ENCODE measurements at regions not wholly inside any gene's neighbourhood (a gene's known extent, or its start where the extent isn't known, plus 50 kb on each side); places are given as distances from the start of the nearest gene placed in this dataset.

DNA sequence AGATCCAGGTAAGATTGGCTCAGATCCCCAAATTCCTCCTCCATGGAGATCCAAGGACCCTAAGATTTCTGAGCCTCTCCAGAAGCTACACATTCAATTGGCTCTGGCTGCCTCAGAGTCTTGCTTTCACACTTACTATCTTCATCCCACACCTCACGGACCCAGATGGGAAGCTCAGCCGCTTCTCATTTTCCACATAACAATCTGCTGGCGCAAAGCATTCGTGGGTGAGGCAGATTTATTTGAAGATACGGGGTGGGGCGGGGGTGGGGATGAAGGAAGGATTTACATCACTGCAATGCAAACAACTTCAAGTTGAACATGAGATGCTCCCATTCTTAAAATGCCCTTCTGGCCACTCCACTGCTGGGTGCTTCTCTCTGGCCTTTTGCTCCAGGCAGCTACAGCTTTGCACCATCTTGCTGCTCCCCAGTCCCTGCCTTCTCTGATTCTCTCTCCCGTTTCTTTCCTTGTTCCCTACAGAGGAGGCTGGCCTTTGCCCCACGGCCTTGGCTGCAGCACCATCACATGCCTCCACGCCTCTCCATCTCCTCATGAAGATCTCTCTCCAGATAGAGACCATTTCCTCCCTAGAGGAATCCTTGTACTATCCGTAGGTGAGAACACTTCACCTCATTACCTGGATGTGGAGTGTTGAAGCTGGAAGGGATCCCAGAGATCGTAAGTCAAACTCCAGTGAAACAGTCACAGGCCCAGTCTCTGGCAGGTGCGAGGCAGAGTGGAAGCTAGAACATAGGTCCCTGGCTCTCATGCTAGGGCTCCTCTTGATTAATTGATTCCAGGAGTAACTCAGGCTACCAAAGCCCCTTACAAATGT, 175.9 kb downstream of the RPLP1 start:
- no peak for DNase-seq (ENCODE audit: low spot score)

- DNase-seq (ENCODE audit: low spot score), result no peak
Measured at GRCh38 chr15:69629631-69630161, 177.1 kb downstream of the RPLP1 start.

DNA sequence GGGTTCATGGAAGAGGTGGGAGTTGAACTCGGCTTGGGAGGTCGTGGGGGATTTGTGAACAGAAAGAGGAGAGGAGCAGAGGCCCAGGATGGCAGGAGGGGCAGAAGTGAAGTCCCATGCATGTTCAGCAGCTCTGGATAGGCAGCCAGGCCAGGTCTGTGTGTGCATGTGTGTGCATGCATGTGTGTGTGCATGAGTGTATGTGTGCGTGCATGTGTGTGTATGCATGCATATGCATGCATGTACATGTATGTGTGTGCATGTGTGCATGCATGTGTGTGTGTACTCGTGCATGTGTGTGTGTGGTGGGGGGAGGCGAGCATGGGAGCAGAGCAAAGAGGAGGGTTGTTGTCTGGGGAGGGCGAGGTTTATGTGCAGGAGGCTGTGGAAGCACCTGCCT, 178.4 kb downstream of the RPLP1 start:
- DNase-seq (ENCODE audit: low spot score), result no peak

- DNase-seq (ENCODE audit: low spot score), result no peak
Measured at GRCh38 chr15:69631978-69632377, 179.4 kb downstream of the RPLP1 start.

GRCh38 chr15:69634860-69635259, 182.2 kb downstream of the RPLP1 start:
- DNase-seq (ENCODE audit: low spot score), result no peak

GRCh38 chr15:69636169-69636915, 183.7 kb downstream of the RPLP1 start:
- DNase-seq (ENCODE audit: low spot score), result no peak

DNA sequence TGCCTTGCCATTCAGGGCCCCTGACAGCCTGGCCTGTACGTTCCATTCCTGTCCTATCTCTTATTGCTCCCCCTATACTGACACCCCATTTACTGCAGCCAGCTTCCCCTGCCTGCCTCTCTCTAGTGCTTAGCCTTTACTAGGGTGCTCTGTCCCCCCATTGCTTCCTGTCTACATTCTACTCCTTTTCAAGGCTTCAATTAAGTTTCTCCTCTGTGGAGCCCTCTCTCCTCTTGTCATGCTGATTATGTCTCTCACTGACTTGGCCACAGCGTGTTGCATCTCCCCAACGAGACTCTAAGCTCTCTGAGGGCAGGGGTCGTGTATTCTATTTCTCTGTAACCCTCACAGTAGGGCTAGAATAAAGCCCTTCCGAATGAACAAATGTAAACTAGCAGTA, 185.2 kb downstream of the RPLP1 start:
- no peak for DNase-seq (ENCODE audit: low spot score)

DNA sequence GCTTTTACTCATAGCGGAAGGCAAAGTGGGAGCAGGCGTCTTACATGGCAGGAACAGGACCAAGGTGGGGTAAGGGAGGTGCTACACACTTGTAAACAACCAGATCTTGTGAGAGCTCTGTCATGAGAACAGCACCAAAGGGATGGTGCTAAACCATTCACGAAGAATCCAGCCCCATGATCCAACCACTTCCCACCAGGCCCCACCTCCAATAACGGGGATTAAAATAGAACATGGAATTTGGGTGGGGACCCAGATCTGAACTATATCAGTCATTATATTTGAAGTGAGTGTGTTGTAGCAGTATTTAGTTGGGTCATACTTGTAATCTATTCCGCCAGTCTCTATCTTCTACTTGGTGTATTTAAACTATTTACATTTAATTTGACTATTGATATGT, 190.9 kb downstream of the RPLP1 start:
- DNase-seq (ENCODE audit: low spot score), result no peak

DNA sequence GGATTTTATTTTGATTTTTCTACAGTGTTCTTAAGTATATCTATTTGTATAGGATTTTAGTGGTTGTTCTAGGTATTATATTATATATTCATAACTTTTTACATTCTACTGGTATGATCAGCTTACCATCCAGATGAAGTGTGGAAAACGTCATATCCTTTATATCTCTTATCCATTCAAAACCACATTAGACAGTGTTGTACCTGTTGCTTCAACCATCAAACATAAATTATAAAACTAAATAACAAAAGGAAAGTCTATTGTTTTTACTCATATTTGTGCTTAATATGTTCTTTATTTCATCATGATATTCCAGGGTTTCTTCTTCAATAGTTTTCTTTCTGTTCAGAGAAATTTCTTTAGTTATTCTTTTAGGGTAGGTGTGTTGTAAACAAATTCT, 191.4 kb downstream of the RPLP1 start:
- no peak for DNase-seq (ENCODE audit: low spot score)

- no peak for DNase-seq (ENCODE audit: low spot score)
Measured at GRCh38 chr15:69644876-69645275, 192.3 kb downstream of the RPLP1 start.

GRCh38 chr15:69647142-69647513, 194.5 kb downstream of the RPLP1 start:
- no peak for DNase-seq (ENCODE audit: low spot score)

- no peak for DNase-seq (ENCODE audit: low spot score)
Measured at GRCh38 chr15:69648212-69648611, 195.6 kb downstream of the RPLP1 start.

DNA sequence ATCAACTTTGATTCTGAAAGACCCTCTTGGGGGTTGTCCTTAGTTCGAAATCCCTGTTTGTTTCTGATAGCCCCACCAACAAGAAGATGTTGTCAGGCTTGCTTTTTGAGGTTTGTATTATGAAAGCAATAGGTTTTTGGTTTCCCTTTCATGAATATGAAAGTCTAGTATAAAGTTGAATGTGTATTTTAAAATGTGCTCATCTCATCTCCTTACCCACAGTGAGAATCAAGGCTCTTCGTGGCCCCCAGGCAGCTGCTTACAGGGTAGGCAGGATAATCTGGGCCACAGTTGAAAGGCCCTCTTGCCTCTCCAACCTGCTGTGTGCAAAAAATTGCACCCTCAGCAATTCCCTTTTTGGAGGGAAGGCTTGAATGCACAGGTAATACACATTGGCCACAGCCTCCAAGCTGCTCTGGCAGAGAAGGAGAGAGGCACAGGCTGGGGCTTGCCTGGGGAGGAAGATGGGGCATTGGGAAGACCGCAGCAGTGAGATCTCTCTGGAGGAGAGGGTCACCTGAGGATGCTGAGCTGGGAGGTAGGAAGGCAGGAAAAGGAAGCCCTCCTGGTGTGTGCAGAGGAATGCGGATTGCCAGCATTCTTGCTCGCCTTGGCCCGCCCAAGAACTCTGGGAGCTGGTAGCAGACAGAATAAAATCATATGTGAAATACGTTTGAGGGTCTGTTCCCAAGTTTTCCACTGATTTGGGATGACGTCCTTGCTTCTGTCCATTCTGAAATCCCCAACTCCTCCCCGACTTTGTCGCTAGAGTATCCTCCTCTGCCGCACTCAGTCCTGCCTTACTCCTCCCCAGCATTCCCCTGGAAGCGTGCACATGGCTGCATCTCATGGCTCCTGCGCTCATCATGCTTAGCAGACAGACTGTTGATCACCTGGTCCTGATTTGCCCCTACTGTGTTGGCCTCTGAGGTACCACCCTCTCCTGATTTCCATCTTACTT, 196.4 kb downstream of the RPLP1 start:
- DNase-seq (ENCODE audit: low spot score), result no peak

DNA sequence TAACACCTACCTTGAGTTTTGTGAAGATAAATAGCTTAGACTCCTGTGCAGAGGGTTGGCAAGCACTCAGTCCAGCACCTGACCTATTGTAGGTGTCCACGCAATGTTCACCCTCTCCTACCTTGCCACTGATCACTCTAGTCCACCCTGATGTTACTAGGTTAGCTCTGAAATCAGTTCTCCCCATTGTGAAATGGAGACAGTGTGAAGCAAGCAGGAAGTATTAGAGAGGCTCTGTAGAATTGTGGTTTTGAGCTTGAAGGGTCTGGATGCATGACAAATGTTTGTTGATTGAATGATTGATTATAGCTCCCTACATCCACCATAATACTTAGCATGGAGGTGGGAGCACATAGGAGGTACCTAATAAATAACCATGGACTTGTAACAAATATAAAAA, 199.7 kb downstream of the RPLP1 start:
- DNase-seq (ENCODE audit: low spot score), result no peak

GRCh38 chr15:69652751-69653305, 200.2 kb downstream of the RPLP1 start:
- peak; percentile 6 for DNase-seq (ENCODE audit: low spot score)

DNA sequence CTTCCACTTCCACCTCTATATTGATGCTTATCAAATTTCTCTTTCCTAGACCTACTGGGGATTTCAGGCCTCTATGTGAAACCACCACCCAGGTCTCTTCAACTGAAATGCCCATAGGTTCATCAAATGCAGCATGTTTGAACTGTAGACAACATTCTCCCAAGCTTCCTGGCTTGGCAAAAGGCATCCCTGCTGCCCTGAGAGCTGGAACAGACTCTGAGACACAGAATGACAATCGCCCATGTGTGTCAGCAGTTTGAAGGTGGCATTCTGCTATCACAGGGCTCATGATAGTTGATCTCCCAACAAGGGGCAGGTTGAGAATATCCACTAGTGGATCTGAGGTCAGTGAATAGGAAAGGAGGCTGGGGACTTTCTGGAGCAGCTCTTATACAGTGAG, 200.7 kb downstream of the RPLP1 start:
- DNase-seq (ENCODE audit: low spot score), result no peak

GRCh38 chr15:69653846-69654245, 201.2 kb downstream of the RPLP1 start:
- DNase-seq (ENCODE audit: low spot score), result no peak

- no peak for DNase-seq (ENCODE audit: low spot score)
Measured at GRCh38 chr15:69656271-69657030, 203.8 kb downstream of the RPLP1 start.

- DNase-seq (ENCODE audit: low spot score), result no peak
Measured at GRCh38 chr15:69657626-69658025, 205.0 kb downstream of the RPLP1 start.

DNA sequence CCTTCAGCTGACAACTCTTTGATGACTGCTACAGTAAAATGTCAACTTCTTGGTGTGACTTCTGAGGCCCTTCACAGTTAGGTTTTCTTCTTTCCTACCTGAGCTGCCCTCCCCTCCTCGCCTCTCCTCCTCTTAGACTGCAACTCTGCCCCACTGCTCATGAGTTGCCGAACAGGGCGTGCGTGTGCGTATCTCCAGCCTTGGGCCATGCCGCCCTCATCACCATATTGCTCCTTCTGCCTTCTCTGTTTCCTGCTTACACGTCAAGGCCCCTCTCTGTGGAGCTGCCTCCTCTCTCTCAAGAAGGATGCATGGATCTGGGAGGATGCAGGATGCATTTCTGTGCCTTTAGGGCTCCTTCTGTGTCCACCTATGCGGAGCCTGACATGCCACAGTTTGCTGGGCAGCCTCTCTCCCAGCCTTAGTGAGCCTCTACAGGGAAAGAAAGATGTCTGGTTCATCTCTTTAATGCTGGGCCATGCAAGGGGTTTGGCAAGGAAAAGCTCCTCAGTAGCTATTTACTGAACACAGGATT, 205.9 kb downstream of the RPLP1 start:
- no peak for DNase-seq (ENCODE audit: low spot score)
